Left kidney (tissue), 1 donor: ENCODE measurements at regions not wholly inside any gene's neighbourhood (a gene's known extent, or its start where the extent isn't known, plus 50 kb on each side); places are given as distances from the start of the nearest gene placed in this dataset.
A peak's percentile ranks its signal among the peaks of the same experiment; 100 is the strongest.

Experiments
- DNase-seq: peaks from one replicate; pipeline ENCODE4 v3.0.0-alpha.2; 2013

DNA sequence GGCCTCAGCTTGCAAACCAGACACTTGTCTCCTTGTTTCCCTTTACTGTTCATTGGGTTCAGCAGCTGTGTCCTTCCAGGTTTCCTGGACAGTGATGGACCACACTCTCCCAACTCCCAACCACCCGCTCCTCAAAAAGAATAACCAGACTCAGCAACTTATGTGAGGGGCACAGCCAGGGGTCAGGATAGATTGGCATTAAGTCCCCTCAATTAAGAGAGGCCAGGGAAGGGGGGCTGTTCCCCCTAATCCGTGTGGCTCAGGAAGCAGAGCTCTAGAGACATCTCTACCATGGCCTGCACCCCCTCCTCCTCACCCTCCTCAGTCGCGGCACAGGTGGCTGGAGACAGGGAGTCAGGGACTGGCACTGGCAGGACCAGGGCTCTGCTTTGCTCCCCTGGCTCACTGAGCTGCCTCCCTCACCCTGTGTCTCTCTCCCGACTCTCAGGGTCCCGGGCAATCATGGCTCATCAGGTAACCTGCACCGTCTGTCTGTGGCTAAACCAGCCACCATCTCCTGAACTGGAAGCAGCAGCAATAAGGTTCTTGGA lies 111.7 kb downstream of the ZNF280B start:
- no peak for DNase-seq

DNA sequence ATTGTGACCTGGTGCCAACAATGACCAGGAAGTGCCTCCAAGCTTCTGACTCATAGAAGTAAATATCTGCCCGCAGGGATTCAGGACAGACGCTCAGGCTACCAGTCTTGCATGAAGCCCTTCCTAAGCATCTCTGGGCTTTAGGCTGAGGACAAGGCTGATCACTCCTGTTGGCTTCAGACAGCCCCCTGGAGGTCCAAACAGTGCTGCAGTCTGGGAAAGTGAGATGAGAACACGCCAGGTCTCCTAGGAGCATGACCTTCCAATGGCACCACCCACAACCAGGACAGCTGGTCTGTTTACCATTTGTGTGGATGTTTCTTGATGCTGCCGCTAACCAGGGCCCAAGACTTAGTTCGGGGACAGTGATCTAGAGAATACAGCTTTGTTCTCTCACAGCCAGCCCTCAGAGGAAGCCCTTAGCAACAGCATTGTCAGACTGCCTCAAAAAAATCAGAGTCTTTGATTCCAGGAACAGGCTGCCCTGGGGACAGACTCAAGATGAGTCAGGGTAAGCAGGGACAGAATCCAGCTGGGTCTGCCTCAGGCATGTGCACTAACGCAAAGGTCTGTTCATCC lies 111.2 kb downstream of the ZNF280B start:
- no peak for DNase-seq

- no peak for DNase-seq
Observed at GRCh38 chr22:22397875-22398524, 110.5 kb downstream of the ZNF280B start.

GRCh38 chr22:22398530-22399327 lies 109.8 kb downstream of the ZNF280B start:
- no peak for DNase-seq

GRCh38 chr22:22400099-22400498 lies 108.4 kb downstream of the ZNF280B start:
- no peak for DNase-seq

- DNase-seq = no peak
Observed at GRCh38 chr22:22400964-22401363, 107.6 kb downstream of the ZNF280B start.

DNA sequence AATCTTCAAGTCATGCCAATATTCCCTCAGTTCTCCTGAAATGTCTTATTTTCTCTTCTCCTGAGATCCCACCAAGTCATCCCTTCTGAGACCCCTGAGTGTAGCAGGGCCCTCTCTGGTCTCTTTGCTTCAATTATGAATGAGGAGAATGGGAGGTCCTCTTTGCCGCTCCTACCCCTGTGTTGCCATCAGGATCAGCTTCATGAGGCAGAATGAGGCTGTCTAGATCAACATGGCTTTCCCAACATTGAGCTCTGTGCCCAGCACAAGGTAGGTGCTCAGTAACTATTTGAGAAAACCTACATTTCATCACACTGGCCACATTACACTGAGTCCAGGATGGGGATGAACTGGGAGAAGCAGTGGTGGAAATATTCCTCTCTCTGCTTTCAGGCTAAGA lies 107.2 kb downstream of the ZNF280B start:
- DNase-seq = no peak

- DNase-seq = no peak
Observed at GRCh38 chr22:22403306-22403705, 105.2 kb downstream of the ZNF280B start.

DNA sequence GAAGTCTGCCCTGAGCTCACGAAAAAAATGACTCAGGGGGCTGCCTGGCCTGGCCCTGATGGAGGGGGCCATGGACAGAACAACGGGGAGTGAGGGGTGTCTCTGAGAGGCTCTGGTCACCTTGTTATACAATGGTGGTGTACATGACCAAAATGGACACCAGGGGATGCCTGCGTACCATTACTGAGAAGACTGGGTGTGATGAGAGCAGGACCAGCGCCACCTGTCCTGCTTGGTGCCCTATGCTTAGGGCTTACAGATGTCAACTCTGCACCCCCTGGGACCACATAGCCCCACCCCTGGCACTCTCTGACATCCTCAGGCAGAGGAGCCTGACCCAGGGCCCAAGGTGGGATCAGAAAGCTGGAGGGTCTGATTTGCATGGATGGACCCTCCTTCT lies 104.8 kb downstream of the ZNF280B start:
- DNase-seq = no peak

DNA sequence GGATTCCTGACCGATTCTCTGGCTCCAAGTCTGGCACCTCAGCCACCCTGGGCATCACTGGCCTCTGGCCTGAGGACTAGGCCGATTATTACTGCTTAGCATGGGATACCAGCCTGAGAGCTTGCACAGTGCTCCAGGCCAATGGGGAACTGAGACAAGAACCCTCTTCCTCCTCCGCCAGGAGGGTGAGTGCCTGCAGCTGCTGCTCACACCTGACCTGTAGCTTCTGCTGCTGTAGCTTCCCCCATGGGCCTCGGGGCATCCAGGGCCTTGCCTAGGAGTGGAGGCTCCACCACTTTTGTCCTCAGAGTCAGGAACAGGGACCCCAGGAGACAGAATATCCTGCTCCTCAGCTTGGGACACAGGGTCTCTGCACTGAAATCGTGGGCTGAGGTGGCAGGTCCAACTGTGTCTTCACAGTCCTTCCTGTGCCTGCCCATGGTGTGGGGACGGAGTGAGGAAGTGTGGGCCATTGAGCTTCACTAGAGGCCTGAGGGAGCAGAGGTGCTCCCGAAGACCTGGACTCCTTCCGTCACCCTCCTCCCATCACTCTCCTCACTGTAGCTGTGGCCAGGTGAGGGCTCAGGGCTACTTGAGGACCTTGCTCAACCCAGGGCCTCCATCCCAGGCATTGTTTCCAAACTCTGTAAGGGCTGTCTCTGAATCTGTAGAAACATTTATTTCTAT lies 103.8 kb downstream of the ZNF280B start:
- no peak for DNase-seq

DNA sequence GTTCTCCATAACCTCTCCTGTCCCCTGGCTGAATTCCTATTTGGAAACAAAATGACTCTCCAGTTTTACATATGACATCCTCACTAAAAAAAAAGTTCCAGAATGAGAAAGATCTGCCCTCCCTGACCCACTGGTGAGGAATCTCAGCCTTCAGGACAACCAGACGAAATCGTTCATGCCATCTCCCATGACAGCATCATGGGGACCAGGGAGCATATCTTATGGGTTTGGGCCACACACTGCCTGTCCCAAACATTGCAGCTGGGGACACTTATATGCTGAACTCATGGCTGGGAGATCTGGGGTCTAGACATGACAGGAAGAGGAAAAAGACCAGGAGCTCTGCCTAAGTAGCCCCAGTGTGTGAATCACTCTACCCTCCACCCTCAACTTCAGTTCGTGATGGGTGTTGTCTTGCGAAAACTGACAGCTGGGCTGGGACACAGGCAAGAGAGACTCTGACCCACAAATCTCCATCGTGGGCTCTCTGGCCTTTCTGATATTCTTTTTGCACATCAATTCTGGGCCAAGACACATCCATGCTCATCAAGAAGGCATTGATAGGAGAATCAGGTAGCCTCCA lies 102.0 kb downstream of the ZNF280B start:
- DNase-seq = no peak

DNA sequence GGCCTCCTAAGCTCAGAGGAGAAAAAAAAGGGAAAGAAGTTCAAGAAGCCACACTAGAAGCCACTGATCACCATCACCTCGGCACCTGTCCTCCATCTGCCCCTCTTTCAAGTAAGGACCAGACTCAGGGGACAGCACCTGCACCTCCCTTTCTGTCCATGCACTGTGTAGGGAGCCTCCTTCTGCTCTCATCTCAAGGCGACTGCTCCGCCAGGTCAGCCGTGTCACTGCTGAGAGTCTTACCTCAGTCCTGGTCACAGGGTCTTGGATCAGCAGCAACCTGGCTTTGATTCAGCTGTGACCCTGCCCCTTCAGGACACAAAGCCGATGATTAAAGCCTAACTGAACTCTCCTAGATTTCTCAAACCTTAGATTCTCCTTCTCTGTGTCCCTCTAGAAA lies 101.5 kb downstream of the ZNF280B start:
- no peak for DNase-seq

- DNase-seq = no peak
Observed at GRCh38 chr22:22408269-22408668, 100.3 kb downstream of the ZNF280B start.

DNA sequence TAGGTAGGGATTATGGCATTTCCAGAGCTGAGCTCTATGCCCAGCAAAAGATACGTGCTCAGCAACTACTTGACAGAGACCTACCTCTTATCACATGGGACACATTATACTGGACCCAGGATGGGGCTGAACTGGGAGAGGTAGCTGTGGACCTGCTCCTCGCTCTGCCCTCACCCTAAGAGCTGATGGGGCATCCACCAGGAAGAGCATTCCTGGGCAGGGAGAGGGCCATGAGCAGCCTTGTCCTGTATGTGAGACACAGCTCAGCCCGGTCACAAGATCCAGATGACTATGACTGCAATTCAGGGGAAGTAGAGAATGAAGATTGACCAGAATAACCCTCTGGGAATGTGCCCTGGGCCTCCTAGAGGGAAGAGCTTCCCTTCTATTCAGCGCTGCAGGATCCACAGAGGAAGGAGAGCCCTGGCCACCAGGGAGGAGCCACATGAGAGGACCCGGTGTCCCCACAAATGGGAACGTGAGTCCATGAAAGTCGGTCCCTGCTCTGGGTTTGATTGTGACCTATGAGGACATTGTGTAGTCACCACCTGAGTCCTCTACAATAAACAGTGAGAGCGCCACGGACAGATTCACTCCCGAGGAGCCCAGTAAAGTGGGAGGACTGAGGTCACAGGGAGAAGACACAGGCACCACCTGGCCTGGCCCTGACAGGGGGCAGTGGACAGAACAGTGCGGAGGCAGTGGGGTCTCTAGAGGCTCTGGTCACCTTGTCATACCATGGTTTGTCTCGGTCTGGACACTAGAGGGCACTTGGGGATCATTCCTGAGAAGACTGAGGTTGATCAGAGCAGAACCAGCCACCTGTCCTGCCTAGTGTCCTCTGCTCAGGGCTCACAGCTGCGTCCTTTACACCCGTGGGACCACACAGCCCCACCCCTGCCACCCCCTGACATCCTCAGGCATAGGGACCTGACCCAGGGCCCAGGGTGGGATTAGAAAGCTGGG lies 99.5 kb downstream of the ZNF280B start:
- DNase-seq = peak; percentile 37

GRCh38 chr22:22410121-22410520 lies 98.4 kb downstream of the ZNF280B start:
- no peak for DNase-seq

- no peak for DNase-seq
Observed at GRCh38 chr22:22410677-22411076, 97.9 kb downstream of the ZNF280B start.

GRCh38 chr22:22414266-22414665 lies 94.3 kb downstream of the ZNF280B start:
- no peak for DNase-seq

DNA sequence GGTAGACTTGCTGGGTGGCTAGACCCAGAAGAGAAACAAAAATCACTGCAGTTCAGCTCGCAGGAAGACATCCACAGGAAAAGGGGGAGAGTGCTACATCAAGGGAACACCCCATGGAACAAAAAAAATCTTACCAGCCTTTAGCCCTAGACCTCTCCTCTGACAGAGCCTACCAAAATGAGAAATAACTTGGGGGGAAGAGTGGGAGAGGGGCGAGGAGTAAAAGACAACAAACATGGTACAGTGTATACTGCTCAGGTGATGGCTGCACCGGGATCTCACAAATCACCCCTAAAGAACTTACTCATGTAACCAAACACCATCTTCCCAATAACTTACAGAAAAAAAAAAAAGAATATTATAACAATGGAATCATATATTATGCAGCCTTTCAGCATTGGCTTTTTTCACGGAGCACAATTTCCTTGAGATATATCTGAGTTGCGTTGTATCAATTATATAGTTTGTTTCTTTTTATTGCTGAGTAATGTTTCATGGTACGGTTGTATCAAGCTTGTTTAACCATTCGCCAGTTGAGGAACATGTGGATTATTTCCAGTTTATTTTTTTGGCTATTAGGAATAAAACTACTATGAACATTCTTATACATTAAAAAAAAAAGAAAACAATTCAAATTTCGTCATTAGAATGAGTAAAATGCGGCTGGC lies 90.9 kb downstream of the ZNF280B start:
- no peak for DNase-seq

DNA sequence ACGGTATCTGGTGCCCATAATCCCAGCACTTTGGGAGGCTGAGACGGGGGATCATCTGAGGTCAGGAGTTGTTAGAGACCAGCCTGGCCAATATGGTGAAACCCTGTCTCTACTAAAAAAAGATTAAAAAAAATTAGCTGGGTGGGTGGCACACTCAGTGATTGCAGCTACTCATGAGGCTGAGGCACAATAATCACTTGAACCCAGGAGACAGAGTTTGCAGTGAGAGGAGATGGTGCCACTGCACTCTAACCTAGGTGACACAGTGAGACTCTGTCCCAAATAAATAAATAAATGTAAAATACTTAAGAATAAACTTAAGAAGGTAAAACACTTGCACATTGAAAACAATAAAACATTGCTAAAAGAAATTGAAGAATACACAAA lies 90.4 kb downstream of the ZNF280B start:
- DNase-seq = no peak

GRCh38 chr22:22418957-22419356 lies 89.6 kb downstream of the ZNF280B start:
- DNase-seq = no peak
